GM21528 (cell line): ENCODE measurements at regions not wholly inside any gene's neighbourhood (a gene's known extent, or its start where the extent isn't known, plus 50 kb on each side); places are given as distances from the start of the nearest gene placed in this dataset.

Experiments
- ATAC-seq: cut with Tn5 transposase; IDR thresholded peaks from one replicate; pipeline ENCODE4 v1.9.1; 2021; ENCODE audit warnings: mild to moderate bottlenecking, moderate library complexity; ENCODE audit not compliant: unreplicated experiment, low FRiP score

DNA sequence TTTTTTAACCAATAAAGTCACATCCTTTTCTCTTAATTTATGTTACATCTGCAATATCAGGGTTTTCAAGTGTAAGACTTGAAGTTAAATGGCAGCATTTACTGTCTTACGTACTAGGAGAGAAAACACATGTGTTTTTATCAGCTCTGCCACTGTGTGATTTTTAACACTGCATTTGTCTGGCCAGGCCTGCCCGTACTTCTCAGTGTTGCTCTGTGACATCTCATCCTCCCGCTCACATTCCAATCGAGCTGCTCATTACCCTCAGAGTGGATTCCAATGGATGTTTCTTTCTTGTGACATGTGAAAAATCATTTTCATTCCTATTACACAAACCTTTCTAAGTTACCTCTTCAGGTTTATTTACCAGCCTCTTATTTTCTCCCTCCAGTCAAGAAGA, 420.3 kb downstream of the FAT4 start:
- ATAC-seq: no peak

DNA sequence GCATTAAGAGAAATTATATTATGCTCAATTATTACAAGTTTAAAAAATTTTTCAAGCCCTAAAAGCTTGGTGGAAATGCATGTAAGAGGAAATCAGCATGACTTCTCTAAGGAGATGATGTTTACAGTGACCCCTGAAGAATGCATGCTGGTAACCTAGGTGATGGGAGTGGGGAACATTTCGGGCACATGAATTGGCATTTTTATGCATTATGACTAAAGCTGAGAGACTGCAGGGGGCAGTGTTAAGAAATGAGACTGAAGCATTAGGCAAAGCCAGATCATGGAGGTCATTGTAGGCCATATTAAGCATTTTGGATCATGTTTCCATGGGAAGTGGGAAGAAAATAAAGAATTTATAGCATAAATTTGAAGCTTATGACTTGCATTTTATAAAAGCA, 421.3 kb downstream of the FAT4 start:
- no peak for ATAC-seq

DNA sequence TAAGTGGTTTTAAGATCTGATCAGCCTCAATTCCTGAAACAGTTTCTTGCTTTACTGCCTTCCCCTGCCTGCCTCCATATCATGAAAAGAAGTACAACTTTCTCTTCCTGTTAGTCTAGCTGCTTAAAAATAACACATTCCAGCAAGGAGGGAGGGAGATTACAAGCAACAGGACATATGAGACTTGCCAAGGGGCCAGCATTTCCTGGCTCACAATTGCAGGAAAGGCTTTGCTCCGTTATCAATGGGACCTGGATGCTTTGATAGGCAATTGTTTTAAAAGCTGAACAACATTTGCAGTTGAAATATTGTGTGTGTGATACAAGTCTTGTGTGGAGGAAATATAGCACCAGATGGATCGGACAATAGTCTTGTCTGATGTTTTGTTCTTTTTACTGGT, 425.0 kb downstream of the FAT4 start:
- ATAC-seq: no peak

DNA sequence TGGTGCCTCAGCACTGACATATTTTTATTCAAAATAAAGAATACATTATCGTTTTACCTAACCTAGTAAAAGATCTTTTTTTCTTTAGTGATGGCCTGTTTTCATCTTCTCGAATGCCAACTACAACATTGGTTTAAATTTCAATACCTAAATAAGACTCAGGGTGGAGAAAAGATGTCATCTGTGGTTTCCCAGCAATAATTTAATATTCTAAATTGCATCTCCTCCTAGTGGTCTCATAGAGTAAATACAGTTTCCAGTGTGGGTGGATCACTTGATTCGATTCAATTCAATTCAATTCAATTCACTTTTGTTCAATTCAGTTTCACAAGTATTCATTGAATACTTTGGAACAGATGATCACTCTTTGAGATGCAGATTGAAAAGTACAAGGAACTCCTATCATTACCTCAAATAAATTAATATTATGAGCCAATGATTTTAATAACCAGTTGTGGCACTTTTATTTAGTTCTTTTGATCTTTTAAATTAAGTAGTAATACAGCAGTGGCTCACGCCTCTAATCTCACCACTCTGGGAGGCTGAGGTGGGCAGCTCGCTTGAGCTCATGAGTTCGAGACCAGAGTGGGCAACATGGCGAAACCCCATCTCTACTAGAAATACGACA, 427.2 kb downstream of the FAT4 start:
- ATAC-seq: no peak

DNA sequence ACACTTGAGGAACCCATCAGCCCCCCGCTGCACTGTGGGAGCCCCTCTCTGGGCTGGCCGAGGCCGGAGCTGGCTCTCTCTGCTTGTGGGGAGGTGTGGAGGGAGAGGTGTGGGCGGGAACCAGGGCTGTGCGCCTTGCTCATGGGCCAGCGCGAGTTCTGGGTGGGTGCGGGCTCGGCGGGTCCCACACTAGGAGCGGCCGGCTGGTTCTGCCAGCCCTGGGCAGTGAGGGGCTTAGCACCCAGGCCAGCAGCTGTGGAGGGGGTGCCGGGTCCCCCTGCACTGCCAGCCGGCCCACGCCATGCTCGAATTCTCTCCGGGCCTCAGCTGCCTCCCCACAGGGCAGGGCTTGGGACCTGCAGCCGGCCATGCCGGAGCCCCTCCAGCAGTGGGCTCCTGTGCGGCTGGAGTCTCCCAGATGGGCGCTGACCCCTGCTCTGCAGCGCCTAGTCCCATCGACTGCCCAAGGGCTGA, 430.2 kb downstream of the FAT4 start:
- ATAC-seq: no peak

DNA sequence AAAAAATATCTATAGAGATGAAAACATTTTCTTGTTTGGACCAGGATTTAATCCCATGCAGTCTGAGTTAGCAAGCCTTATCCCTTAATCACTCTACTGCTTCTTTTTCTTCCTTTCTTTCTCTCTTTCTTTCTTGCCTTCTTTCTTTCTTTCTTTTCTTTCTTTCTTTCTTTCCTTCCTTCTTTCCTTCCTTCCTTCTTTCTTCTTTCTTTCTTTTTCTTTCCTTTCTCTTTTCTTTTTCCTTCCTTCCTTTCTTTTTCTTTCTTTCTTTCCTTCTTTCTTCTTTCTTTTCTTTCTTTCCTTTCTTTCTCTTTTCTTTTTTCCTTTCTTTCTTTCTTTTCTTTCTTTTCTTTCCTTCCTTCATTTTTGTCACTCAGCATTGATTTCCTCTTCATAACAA, 434.6 kb downstream of the FAT4 start:
- ATAC-seq: no peak

DNA sequence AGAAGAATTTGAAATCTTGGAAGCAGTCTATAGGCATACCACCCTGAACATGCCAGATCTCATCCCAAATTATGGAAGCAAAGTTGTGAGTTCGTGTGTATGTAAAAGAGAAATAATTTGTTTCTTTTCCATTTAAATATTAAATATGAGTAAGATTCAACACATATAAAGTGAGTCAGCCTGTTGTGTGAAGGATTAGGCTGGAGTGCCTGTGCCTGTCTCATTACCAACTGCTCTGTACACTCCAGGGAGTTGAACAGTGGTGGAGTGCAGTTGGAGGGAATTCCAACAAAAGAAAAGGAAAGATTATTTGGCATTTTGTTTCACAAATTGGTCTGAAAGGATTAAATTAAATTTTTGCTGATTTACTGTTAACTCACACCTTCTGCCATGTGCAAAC, 435.6 kb downstream of the FAT4 start:
- ATAC-seq: no peak

GRCh38 chr4:125750828-125751466, 436.2 kb downstream of the FAT4 start:
- no peak for ATAC-seq

- no peak for ATAC-seq
These were observed 443.7 kb downstream of the FAT4 start for GRCh38 chr4:125758438-125758837.

GRCh38 chr4:125760201-125760819, 445.6 kb downstream of the FAT4 start:
- no peak for ATAC-seq

DNA sequence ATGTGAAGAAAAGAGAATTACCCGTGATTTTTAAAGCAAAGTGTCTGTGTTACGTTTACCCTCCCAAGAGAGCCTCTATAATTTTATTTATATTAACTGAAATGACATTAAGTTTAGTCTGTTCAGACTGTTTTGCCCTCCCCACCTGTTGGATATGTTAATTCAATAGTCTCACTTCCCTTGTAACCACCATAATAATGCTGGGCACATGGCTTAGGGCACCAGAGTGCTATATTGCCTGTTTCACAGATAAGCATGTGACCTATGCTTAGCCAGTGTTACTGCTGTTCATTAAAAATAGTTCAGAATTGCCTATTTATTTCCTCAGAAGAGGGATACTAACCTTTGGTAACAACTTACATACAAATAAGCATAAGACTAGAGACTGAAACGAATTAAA, 446.2 kb downstream of the FAT4 start:
- no peak for ATAC-seq

DNA sequence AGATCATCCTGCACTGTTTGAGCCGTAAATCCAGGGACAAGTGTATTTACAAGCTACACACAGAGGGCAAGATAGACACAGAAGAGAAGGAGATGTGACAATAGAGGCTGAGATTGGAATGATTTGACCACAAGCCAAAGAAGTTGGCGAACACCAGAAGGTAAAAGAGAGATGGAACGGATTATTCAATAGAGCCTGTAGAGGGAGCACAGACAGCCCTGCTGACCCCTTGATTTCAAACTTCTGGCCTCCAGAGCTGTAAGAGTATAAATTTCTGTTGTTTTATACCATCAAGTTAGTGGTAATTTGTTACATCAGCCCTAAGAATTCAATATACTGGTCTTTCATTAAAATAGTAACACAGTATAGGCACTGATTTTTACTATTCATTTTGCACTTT, 447.8 kb downstream of the FAT4 start:
- ATAC-seq: no peak

GRCh38 chr4:125765941-125766340, 451.2 kb downstream of the FAT4 start:
- no peak for ATAC-seq

GRCh38 chr4:125770814-125771398, 456.2 kb downstream of the FAT4 start:
- no peak for ATAC-seq

DNA sequence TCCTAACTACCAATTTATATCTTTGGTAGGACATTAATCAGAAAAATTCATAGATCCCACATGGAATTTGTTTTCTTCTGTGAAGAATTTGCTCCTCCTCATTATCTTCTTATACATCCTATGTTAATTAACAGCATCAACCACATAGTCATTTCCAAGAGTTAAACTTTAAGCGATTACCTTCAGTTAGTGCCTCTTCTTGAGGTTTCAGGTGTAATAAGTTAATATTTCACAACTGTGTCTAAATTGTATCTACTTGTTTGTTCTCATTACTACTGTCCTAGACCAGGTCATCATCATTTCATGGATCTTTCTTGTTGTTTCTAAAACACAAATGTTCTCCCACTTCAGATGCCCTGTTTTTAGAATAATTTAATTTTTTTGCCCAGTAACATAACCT, 457.9 kb downstream of the FAT4 start:
- ATAC-seq: no peak

DNA sequence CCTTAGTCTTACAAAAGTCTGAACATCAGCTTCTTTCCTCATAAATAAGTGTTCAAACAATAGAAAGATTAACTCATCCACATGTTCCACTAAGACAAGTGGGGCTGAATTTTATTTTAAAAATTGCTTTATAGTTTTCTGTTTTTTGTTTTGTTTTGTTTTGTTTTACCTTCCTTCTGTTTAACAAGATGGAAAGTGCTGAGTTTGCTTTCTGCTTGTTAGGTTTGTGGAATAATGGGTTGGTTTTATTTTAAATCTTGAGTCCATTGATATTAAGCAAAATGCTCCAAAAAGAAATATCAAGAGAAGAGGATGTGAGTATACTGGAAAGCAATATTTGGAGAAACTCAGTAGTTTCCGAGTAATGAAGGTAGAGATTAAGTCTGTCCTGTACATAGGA, 458.7 kb downstream of the FAT4 start:
- ATAC-seq: no peak

- no peak for ATAC-seq
These were observed 459.2 kb downstream of the FAT4 start for GRCh38 chr4:125773931-125774330.

- no peak for ATAC-seq
These were observed 461.4 kb downstream of the FAT4 start for GRCh38 chr4:125776146-125776545.

DNA sequence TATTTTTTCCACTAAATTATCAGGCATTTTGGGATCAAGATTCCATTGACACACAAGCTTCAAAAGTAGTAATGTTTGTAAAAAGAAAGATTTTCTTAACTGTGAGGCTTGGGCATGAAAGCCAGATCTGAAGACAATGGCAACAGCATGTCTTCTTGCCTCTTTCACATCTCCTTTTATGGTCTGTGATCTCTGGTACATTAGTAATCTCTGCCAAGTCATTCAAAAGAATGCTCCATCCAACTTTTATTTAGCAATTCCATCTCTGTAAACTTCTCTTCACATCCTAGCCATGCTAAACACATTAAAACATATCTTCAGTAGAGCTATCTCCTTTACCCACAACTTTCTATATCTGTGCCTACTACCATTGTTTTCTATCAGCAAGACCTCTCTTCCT, 465.4 kb downstream of the FAT4 start:
- no peak for ATAC-seq

- no peak for ATAC-seq
These were observed 466.0 kb downstream of the FAT4 start for GRCh38 chr4:125780747-125781146.

- no peak for ATAC-seq
These were observed 466.9 kb downstream of the FAT4 start for GRCh38 chr4:125781651-125782050.

GRCh38 chr4:125784741-125785140, 470.0 kb downstream of the FAT4 start:
- ATAC-seq: no peak
